Progenitor cell of endocrine pancreas (in vitro differentiated cells): ENCODE measurements at regions not wholly inside any gene's neighbourhood (a gene's known extent, or its start where the extent isn't known, plus 50 kb on each side); places are given as distances from the start of the nearest gene placed in this dataset.

ENCODE experiments used
- DNase-seq: peaks from one replicate; pipeline ENCODE4 v3.0.0; 2021; ENCODE audit warnings: low spot score; ENCODE audit not compliant: unreplicated experiment
- H3K27ac Mint-ChIP-seq: 2 replicates; pipeline ENCODE4 v1.8.0; 2021; ENCODE audit warnings: mild to moderate bottlenecking, moderate library complexity, mixed read lengths
- H3K27me3 Mint-ChIP-seq: 2 replicates; pipeline ENCODE4 v1.8.0; 2021; ENCODE audit warnings: mixed read lengths
- H3K36me3 Mint-ChIP-seq: 2 replicates; pipeline ENCODE4 v1.8.0; 2022; ENCODE audit warnings: mixed read lengths; ENCODE audit not compliant: insufficient read depth
- H3K4me1 Mint-ChIP-seq: 2 replicates; pipeline ENCODE4 v1.8.0; 2021; ENCODE audit warnings: low read depth, mixed read lengths
- H3K4me3 Mint-ChIP-seq: 2 replicates; pipeline ENCODE4 v1.8.0; 2021; ENCODE audit warnings: low read depth, mild to moderate bottlenecking, moderate library complexity, mixed read lengths
- H3K9me3 Mint-ChIP-seq: 2 replicates; pipeline ENCODE4 v1.8.0; 2021; ENCODE audit warnings: low read depth, mixed read lengths
- TF ChIP-seq, protein P1 (sequence below): fragments of 200-600 bp; sonication (generic); IDR thresholded peaks from one replicate; pipeline ENCODE4 v1.5.0; 2021; ENCODE audit warnings: antibody characterized with exemption, mild to moderate bottlenecking; ENCODE audit not compliant: unreplicated experiment

DNA sequence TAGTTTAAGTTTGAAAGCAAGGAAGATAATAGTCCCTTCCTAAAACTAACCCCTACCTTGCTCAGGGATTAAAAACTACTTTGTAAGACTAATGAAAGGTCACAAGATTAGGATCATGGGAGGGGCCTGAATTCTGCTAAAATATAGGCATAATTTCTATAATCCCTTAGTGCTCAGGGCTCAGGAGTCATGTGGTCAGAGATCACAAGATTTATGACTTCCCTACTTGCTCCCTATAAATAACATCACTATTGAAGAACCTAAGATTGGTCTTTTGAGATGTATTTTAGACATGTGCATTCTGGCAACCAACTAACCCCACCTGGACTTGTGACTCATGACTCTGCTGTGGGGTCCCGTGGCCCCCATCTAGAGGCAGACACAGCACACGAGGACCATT is 81.1 kb downstream of the STMND1 start:
- no peak overlapping the region for H3K4me3 Mint-ChIP-seq
- H3K36me3 Mint-ChIP-seq: no peaks in the 10 kb centered on the region
- TF ChIP-seq, protein P1, sequence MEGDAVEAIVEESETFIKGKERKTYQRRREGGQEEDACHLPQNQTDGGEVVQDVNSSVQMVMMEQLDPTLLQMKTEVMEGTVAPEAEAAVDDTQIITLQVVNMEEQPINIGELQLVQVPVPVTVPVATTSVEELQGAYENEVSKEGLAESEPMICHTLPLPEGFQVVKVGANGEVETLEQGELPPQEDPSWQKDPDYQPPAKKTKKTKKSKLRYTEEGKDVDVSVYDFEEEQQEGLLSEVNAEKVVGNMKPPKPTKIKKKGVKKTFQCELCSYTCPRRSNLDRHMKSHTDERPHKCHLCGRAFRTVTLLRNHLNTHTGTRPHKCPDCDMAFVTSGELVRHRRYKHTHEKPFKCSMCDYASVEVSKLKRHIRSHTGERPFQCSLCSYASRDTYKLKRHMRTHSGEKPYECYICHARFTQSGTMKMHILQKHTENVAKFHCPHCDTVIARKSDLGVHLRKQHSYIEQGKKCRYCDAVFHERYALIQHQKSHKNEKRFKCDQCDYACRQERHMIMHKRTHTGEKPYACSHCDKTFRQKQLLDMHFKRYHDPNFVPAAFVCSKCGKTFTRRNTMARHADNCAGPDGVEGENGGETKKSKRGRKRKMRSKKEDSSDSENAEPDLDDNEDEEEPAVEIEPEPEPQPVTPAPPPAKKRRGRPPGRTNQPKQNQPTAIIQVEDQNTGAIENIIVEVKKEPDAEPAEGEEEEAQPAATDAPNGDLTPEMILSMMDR: no peak
- no peaks in the 10 kb centered on the region for H3K27me3 Mint-ChIP-seq
- no peak overlapping the region for H3K27ac Mint-ChIP-seq
- no peak for DNase-seq
- peaks cover 10% of the 10 kb centered on the region for H3K9me3 Mint-ChIP-seq
- peaks cover 5% of the 10 kb centered on the region for H3K4me1 Mint-ChIP-seq

GRCh38 chr6:17186925-17187324 is 85.1 kb downstream of the STMND1 start:
- peaks cover 2% of the 10 kb centered on the region for H3K27me3 Mint-ChIP-seq

GRCh38 chr6:17193106-17193775 is 87.9 kb upstream of the RBM24 start:
- H3K4me1 Mint-ChIP-seq: no peaks in the 10 kb centered on the region
- no peak overlapping the region for H3K27ac Mint-ChIP-seq
- H3K27me3 Mint-ChIP-seq: peaks cover 2% of the 10 kb centered on the region
- TF ChIP-seq, protein P1: no peak
- no peak for DNase-seq
- H3K4me3 Mint-ChIP-seq: no peak overlapping the region
- H3K36me3 Mint-ChIP-seq: no peaks in the 10 kb centered on the region
- no peaks in the 10 kb centered on the region for H3K9me3 Mint-ChIP-seq

More at GRCh38 chr6:17186925-17187324, 85.1 kb downstream of the STMND1 start:
- H3K36me3 Mint-ChIP-seq: no peaks in the 10 kb centered on the region
- H3K4me3 Mint-ChIP-seq: no peak overlapping the region
- no peak overlapping the region for H3K27ac Mint-ChIP-seq
- DNase-seq: no peak
- peaks cover 4% of the 10 kb centered on the region for H3K9me3 Mint-ChIP-seq
- H3K4me1 Mint-ChIP-seq: no peaks in the 10 kb centered on the region
- TF ChIP-seq, protein P1: no peak

GRCh38 chr6:17197607-17198006 is 83.6 kb upstream of the RBM24 start:
- Mint-ChIP-seq H3K9me3 (no peaks in the 10 kb centered on the region), H3K4me1 (no peaks in the 10 kb centered on the region), H3K36me3 (no peaks in the 10 kb centered on the region), H3K4me3 (no peak overlapping the region), H3K27ac (no peak overlapping the region), H3K27me3 (peaks cover 3% of the 10 kb centered on the region)
- no peak for DNase-seq
- TF ChIP-seq, protein P1: no peak

DNA sequence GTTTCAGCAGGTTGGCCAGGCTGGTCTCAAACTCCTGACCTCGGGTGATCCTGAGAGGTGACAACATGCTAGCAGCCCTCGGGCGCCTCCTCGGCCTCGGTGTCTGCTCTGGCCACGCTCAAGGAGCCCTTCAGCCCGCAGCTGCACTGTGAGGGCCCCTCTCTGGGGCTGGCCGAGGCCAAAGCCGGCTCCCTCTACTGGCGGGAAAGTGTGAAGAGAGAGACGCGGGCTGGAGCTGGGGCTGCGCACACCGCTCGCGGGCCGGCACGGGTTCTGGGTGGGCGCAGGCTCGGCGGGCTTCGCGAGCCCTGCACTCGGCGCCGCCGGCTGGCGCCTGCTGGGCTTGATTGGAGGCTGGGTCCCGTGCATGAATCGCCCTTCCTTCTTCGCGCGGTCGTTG is 80.8 kb upstream of the RBM24 start:
- no peak for DNase-seq
- Mint-ChIP-seq H3K9me3 (peaks cover 4% of the 10 kb centered on the region), H3K4me3 (no peak overlapping the region), H3K27me3 (peaks cover 3% of the 10 kb centered on the region), H3K27ac (no peak overlapping the region), H3K4me1 (no peaks in the 10 kb centered on the region), H3K36me3 (no peaks in the 10 kb centered on the region)
- TF ChIP-seq, protein P1: peak; percentile 53
